Transverse colon (tissue), 4 donors: ENCODE measurements at regions not wholly inside any gene's neighbourhood (a gene's known extent, or its start where the extent isn't known, plus 50 kb on each side); places are given as distances from the start of the nearest gene placed in this dataset.
A peak's percentile ranks its signal among the peaks of the same experiment; 100 is the strongest.

ENCODE experiments used
- DNase-seq: peaks from one replicate; pipeline ENCODE4 v3.0.0-alpha.2; 2019
- H3K27ac ChIP-seq, 4 donors: fragments of 200-600 bp; sonication (generic); 2 replicates each; pipeline ENCODE4 v1.5.1; 2016 to 2018; ENCODE audit warnings: inconsistent platforms in 4 of 4
- H3K27me3 ChIP-seq: fragments of 200-600 bp; sonication (generic); 2 replicates; pipeline ENCODE4 v1.5.1; 2017; ENCODE audit warnings: inconsistent platforms
- H3K36me3 ChIP-seq, 4 donors: fragments of 200-600 bp; sonication (generic); 2 replicates each; pipeline ENCODE4 v1.5.1; 2017 to 2019; ENCODE audit warnings: inconsistent platforms in 4 of 4
- H3K4me1 ChIP-seq, 4 donors: fragments of 200-600 bp; sonication (generic); 2 replicates each; pipeline ENCODE4 v1.5.1; 2017 to 2020; ENCODE audit warnings: inconsistent platforms in 4 of 4
- H3K4me3 ChIP-seq, 4 donors: fragments of 200-600 bp; sonication (generic); 1 replicate in 1 of 4; 2 replicates in 3 of 4; pipeline versions ENCODE4 v1.5.1 to v1.6.1; 2017 to 2019; ENCODE audit warnings: inconsistent platforms in 4 of 4
- H3K9me3 ChIP-seq, 2 donors: fragments of 200-600 bp; sonication (generic); 2 replicates each; pipeline ENCODE4 v1.5.1; 2017 to 2019; ENCODE audit warnings: inconsistent platforms in 2 of 2
- EP300 ChIP-seq: sonication (generic); formaldehyde crosslinking; IDR thresholded peaks from one replicate; pipeline ENCODE4 v1.6.1; 2017; ENCODE audit warnings: antibody characterized with exemption, low read depth
- POLR2A ChIP-seq: fragments of 450-650 bp; IDR thresholded peaks from one replicate; pipeline ENCODE4 v1.6.1; 2016; ENCODE audit warnings: antibody characterized with exemption, mild to moderate bottlenecking, moderate library complexity
- POLR2AphosphoS5 ChIP-seq, 3 donors: sonication (generic); formaldehyde crosslinking; IDR thresholded peaks; one replicate each; pipeline ENCODE4 v1.6.1; 2016; ENCODE audit warnings: antibody characterized with exemption in 3 of 3
- WGBS, 2 donors: methylation state at CpG; one replicate each; pipeline ENCODE4 v1.1.5; 2018; ENCODE audit warnings: low coverage in 1 of 2; 5-methylcytosine and 5-hydroxymethylcytosine counted together
- in situ Hi-C, 4 donors: fragments of 200-750 bp; cut with MboI; loops; one replicate each; pipeline versions ENCODE4 v1.15.0 to v1.15.1; 2017; ENCODE audit warnings: low sequenced_read_pairs in 3 of 4, low pct_ligation_motif_present in 1 of 4, low pct_unique_long_range_greater_than_20kb in 1 of 4
- intact Hi-C: fragments of 100-400 bp; cut with DNase I; formaldehyde crosslinking; loops from one replicate; pipeline ENCODE4 v1.15.1; 2023; ENCODE audit warnings: low total_unique reads
- TF ChIP-seq, protein P1 (sequence below), 5 experiments: fragments of 200-600 bp in 3 of 5; fragments of 450-650 bp in 2 of 5; sonication (generic) in 3 of 5; IDR thresholded peaks; 1 replicate in 2 of 5; 2 replicates in 3 of 5; pipeline ENCODE4 v1.5.1; 2016 to 2017; ENCODE audit warnings: antibody characterized with exemption in 5 of 5, inconsistent platforms in 3 of 5, mild to moderate bottlenecking in 2 of 5, moderate library complexity in 1 of 5

GRCh38 chr12:94032368-94032767, 116.0 kb upstream of the PLXNC1 start:
- no peak overlapping the region for H3K27ac ChIP-seq
- H3K27me3 ChIP-seq: no peaks in the 10 kb centered on the region
- peaks cover 4% of the 10 kb centered on the region in 2 donors for H3K9me3 ChIP-seq
- in situ Hi-C loops: no loop called here
- H3K36me3 ChIP-seq: no peaks in the 10 kb centered on the region
- TF ChIP-seq EP300 (no peak), POLR2AphosphoS5 (IDR thresholded peaks at IDR 0.05) (no peak), POLR2A (no peak)
- TF ChIP-seq, protein P1, sequence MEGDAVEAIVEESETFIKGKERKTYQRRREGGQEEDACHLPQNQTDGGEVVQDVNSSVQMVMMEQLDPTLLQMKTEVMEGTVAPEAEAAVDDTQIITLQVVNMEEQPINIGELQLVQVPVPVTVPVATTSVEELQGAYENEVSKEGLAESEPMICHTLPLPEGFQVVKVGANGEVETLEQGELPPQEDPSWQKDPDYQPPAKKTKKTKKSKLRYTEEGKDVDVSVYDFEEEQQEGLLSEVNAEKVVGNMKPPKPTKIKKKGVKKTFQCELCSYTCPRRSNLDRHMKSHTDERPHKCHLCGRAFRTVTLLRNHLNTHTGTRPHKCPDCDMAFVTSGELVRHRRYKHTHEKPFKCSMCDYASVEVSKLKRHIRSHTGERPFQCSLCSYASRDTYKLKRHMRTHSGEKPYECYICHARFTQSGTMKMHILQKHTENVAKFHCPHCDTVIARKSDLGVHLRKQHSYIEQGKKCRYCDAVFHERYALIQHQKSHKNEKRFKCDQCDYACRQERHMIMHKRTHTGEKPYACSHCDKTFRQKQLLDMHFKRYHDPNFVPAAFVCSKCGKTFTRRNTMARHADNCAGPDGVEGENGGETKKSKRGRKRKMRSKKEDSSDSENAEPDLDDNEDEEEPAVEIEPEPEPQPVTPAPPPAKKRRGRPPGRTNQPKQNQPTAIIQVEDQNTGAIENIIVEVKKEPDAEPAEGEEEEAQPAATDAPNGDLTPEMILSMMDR (IDR thresholded peaks at IDR 0.05): no peak
- no peak overlapping the region for H3K4me3 ChIP-seq
- H3K4me1 ChIP-seq: peaks cover 0 to 11% (median 0%) of the 10 kb centered on the region in 4 donors
- WGBS, 2 donors: 80% methylated on average over 2 of the region's 2 CpGs; no CpG with 5 or more reads in 1 of the 2 donors
- no peak for DNase-seq
- intact Hi-C loops: no loop called here

GRCh38 chr12:94033101-94033500, 115.3 kb upstream of the PLXNC1 start:
- Histone ChIP-seq H3K27me3 (no peaks in the 10 kb centered on the region), H3K36me3 (no peaks in the 10 kb centered on the region), H3K9me3 (peaks cover 4% of the 10 kb centered on the region in 2 donors), H3K27ac (peak overlapping the region in 1 of 4 donors; percentile 50), H3K4me1 (peaks cover 0 to 11% (median 0%) of the 10 kb centered on the region in 4 donors), H3K4me3 (no peak overlapping the region)
- WGBS, 2 donors: 63 to 71% methylated on average over 3 to 5 of the region's 5 CpGs
- no peak for DNase-seq
- in situ Hi-C loops (no loop called here), intact Hi-C loops (no loop called here)
- no peak for TF ChIP-seq POLR2AphosphoS5 (IDR thresholded peaks at IDR 0.05)

GRCh38 chr12:94033784-94034183, 114.6 kb upstream of the PLXNC1 start:
- Histone ChIP-seq H3K36me3 (no peaks in the 10 kb centered on the region), H3K27me3 (no peaks in the 10 kb centered on the region), H3K27ac (peak overlapping the region in 1 of 4 donors; percentile 50), H3K9me3 (peaks cover 4 to 5% of the 10 kb centered on the region in 2 donors), H3K4me3 (no peak overlapping the region), H3K4me1 (peaks cover 0 to 11% (median 0%) of the 10 kb centered on the region in 4 donors)
- in situ Hi-C loops (no loop called here), intact Hi-C loops (no loop called here)
- TF ChIP-seq POLR2AphosphoS5 (IDR thresholded peaks at IDR 0.05) (no peak), POLR2A (no peak), EP300 (no peak)
- TF ChIP-seq, protein P1 (IDR thresholded peaks at IDR 0.05): no peak
- no peak for DNase-seq

DNA sequence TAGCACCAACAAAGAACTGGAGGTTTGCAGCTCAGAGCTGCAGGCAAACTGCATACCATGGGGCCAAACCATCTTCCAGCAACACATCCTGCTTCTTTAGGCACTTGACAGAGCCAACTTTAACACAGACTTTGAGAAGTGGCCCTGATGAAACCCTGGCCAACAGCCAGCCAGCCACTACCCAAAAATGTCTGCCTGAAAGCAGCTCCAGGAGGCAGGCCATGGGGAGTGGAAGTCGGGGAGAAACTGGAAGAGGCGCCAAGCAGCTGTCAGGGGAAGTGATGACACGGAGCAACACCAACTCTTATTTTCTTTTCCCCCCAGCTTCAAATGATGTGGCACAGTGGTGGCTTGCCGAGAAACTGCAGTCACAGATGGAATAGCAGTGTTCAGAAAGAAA, 110.9 kb upstream of the PLXNC1 start:
- Histone ChIP-seq H3K9me3 (peaks cover 4 to 9% of the 10 kb centered on the region in 2 donors), H3K27me3 (no peaks in the 10 kb centered on the region), H3K4me3 (no peak overlapping the region), H3K27ac (no peak overlapping the region), H3K36me3 (no peaks in the 10 kb centered on the region), H3K4me1 (peaks cover 0 to 11% (median 0%) of the 10 kb centered on the region in 4 donors)
- in situ Hi-C loops: no loop called here
- no peak for DNase-seq
- TF ChIP-seq POLR2A (no peak), EP300 (no peak), POLR2AphosphoS5 (IDR thresholded peaks at IDR 0.05) (no peak)
- TF ChIP-seq, protein P1 (IDR thresholded peaks at IDR 0.05): no peak
- intact Hi-C loops: no loop called here
- 76 to 77% methylated on average over 3 to 4 of the region's 4 CpGs for WGBS, 2 donors

DNA sequence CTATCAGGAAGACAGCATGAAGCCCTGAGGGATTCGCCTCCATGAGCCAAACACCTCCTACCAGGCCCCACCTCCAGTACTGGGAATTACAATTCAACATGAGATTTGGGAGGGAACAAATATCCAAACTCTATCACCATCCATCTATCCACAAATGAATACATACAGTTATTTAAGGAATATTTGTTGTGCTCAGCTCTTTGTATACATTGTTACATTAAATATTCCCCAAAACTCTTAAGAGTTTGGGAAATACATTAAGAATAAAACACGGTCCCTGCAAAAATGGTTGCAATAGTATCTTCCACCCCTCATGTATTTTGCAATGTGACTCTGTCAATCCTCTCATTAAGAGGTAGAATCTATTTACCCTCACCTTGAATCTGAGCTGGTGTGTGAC, 109.8 kb upstream of the PLXNC1 start:
- intact Hi-C loops: no loop called here

More for the DNA sequence above, 109.8 kb upstream of the PLXNC1 start:
- H3K9me3 ChIP-seq: peaks cover 4 to 9% of the 10 kb centered on the region in 2 donors
- in situ Hi-C loops: no loop called here
- 71 to 90% methylated on average over 1 to 2 of the region's 2 CpGs for WGBS, 2 donors
- TF ChIP-seq POLR2AphosphoS5 (IDR thresholded peaks at IDR 0.05) (no peak), POLR2A (no peak), EP300 (no peak)
- TF ChIP-seq, protein P1 (IDR thresholded peaks at IDR 0.05): no peak
- H3K27me3 ChIP-seq: no peaks in the 10 kb centered on the region
- H3K36me3 ChIP-seq: no peaks in the 10 kb centered on the region
- DNase-seq: no peak
- no peak overlapping the region for H3K4me3 ChIP-seq
- H3K27ac ChIP-seq: no peak overlapping the region
- peaks cover 0 to 7% (median 0%) of the 10 kb centered on the region in 4 donors for H3K4me1 ChIP-seq
